ENCODE measurements at regions not wholly inside any gene's neighbourhood (a gene's known extent, or its start where the extent isn't known, plus 50 kb on each side); places are given as distances from the start of the nearest gene placed in this dataset.

- no peak for DNase-seq
These were observed 91.3 kb upstream of the FAM171A1 start for GRCh38 chr10:15462253-15462897.

GRCh38 chr10:15461353-15462108, 90.4 kb upstream of the FAM171A1 start:
- DNase-seq: no peak

- DNase-seq: no peak
These were observed 89.6 kb upstream of the FAM171A1 start for GRCh38 chr10:15460661-15461060.

GRCh38 chr10:15459218-15459617, 88.1 kb upstream of the FAM171A1 start:
- no peak for DNase-seq

GRCh38 chr10:15457382-15457781, 86.3 kb upstream of the FAM171A1 start:
- DNase-seq: no peak

- no peak for DNase-seq
These were observed 84.4 kb upstream of the FAM171A1 start for GRCh38 chr10:15455456-15455855.

- no peak for DNase-seq
These were observed 82.8 kb upstream of the FAM171A1 start for GRCh38 chr10:15453926-15454325.

- no peak for DNase-seq
These were observed 82.4 kb upstream of the FAM171A1 start for GRCh38 chr10:15453457-15453856.

GRCh38 chr10:15452545-15452944, 81.5 kb upstream of the FAM171A1 start:
- no peak for DNase-seq

GRCh38 chr10:15451137-15452094, 80.3 kb upstream of the FAM171A1 start:
- no peak for DNase-seq

GRCh38 chr10:15448598-15448997, 77.5 kb upstream of the FAM171A1 start:
- DNase-seq: no peak

GRCh38 chr10:15445006-15445390, 73.9 kb upstream of the FAM171A1 start:
- DNase-seq: no peak

GRCh38 chr10:15444105-15445005, 73.3 kb upstream of the FAM171A1 start:
- no peak for DNase-seq

- no peak for DNase-seq
These were observed 71.0 kb upstream of the FAM171A1 start for GRCh38 chr10:15442056-15442455.

GRCh38 chr10:15440204-15440711, 69.2 kb upstream of the FAM171A1 start:
- no peak for DNase-seq

- no peak for DNase-seq
These were observed 68.3 kb upstream of the FAM171A1 start for GRCh38 chr10:15439341-15439842.

GRCh38 chr10:15436696-15437095, 65.6 kb upstream of the FAM171A1 start:
- no peak for DNase-seq

GRCh38 chr10:15433850-15434537, 62.9 kb upstream of the FAM171A1 start:
- DNase-seq: peak; percentile 49

- no peak for DNase-seq
These were observed 61.2 kb upstream of the FAM171A1 start for GRCh38 chr10:15432266-15432665.

- no peak for DNase-seq
These were observed 60.1 kb upstream of the FAM171A1 start for GRCh38 chr10:15430969-15431771.

Measured in CD4-positive, alpha-beta T cell treated with Interleukin-17A for 4 hours (primary cell).